WI38 (cell line): ENCODE measurements at regions not wholly inside any gene's neighbourhood (a gene's known extent, or its start where the extent isn't known, plus 50 kb on each side); places are given as distances from the start of the nearest gene placed in this dataset.
A peak's percentile ranks its signal among the peaks of the same experiment; 100 is the strongest.

Experiments used
- H3K4me3 ChIP-seq: 2 replicates; pipeline ENCODE4 v1.5.1; 2011; ENCODE audit warnings: low read depth, mild to moderate bottlenecking, control low read depth, low read length
- CTCF ChIP-seq: IDR thresholded peaks from 2 replicates; pipeline ENCODE4 v1.5.1; 2012; ENCODE audit warnings: low read depth, mild to moderate bottlenecking, control low read depth, low read length

GRCh38 chr3:56857178-56857577 lies 55.4 kb upstream of the ARHGEF3 start:
- TF ChIP-seq CTCF = no peak
- H3K4me3 ChIP-seq = no peak overlapping the region

GRCh38 chr3:56856752-56857151 lies 55.0 kb upstream of the ARHGEF3 start:
- TF ChIP-seq CTCF = no peak

GRCh38 chr3:56855856-56856512 lies 54.2 kb upstream of the ARHGEF3 start:
- peak; percentile 41; the same call in 1 of the 2 replicates for TF ChIP-seq CTCF
- no peak overlapping the region for H3K4me3 ChIP-seq

More at GRCh38 chr3:56856752-56857151, 55.0 kb upstream of the ARHGEF3 start:
- no peak overlapping the region for H3K4me3 ChIP-seq

- H3K4me3 ChIP-seq = no peak overlapping the region
- no peak for TF ChIP-seq CTCF
Observed at GRCh38 chr3:56854856-56855611, 53.3 kb upstream of the ARHGEF3 start.

GRCh38 chr3:56851966-56852884 lies 50.5 kb upstream of the ARHGEF3 start:
- TF ChIP-seq CTCF = no peak
- H3K4me3 ChIP-seq = no peak overlapping the region
